ENCODE measurements at regions not wholly inside any gene's neighbourhood (a gene's known extent, or its start where the extent isn't known, plus 50 kb on each side); places are given as distances from the start of the nearest gene placed in this dataset.
"Not testable (repeated sequence)": the region's sequence is repeated elsewhere in the genome, so short reads cannot be mapped to it uniquely, and the experiment has no call there.

- DNase-seq (ENCODE audit: low spot score) = no peak
These were observed 414.3 kb downstream of the AMY1C start for GRCh38 chr1:104163912-104164476.

GRCh38 chr1:104172243-104172681 lies 422.6 kb downstream of the AMY1C start:
- no peak for DNase-seq (ENCODE audit: low spot score)

- DNase-seq (ENCODE audit: low spot score) = no peak
These were observed 432.6 kb downstream of the AMY1C start for GRCh38 chr1:104182251-104182650.

GRCh38 chr1:104189207-104189606 lies 439.5 kb downstream of the AMY1C start:
- DNase-seq (ENCODE audit: low spot score) = no peak

GRCh38 chr1:104190821-104191220 lies 441.1 kb downstream of the AMY1C start:
- DNase-seq (ENCODE audit: low spot score) = no peak

GRCh38 chr1:104195395-104195794 lies 445.7 kb downstream of the AMY1C start:
- no peak for DNase-seq (ENCODE audit: low spot score)

GRCh38 chr1:104196136-104196535 lies 446.4 kb downstream of the AMY1C start:
- no peak for DNase-seq (ENCODE audit: low spot score)

- DNase-seq (ENCODE audit: low spot score) = no peak
These were observed 447.8 kb downstream of the AMY1C start for GRCh38 chr1:104197516-104197915.

GRCh38 chr1:104212239-104212638 lies 462.5 kb downstream of the AMY1C start:
- DNase-seq (ENCODE audit: low spot score) = no peak

GRCh38 chr1:104217395-104217986 lies 467.8 kb downstream of the AMY1C start:
- DNase-seq (ENCODE audit: low spot score) = not testable (repeated sequence)

- DNase-seq (ENCODE audit: low spot score) = no peak
These were observed 480.2 kb downstream of the AMY1C start for GRCh38 chr1:104229860-104230259.

GRCh38 chr1:104231676-104232075 lies 482.0 kb downstream of the AMY1C start:
- no peak for DNase-seq (ENCODE audit: low spot score)

- DNase-seq (ENCODE audit: low spot score) = no peak
These were observed 485.4 kb downstream of the AMY1C start for GRCh38 chr1:104235141-104235540.

GRCh38 chr1:104238991-104239390 lies 489.3 kb downstream of the AMY1C start:
- DNase-seq (ENCODE audit: low spot score) = no peak

- no peak for DNase-seq (ENCODE audit: low spot score)
These were observed 498.7 kb downstream of the AMY1C start for GRCh38 chr1:104248385-104248784.

- no peak for DNase-seq (ENCODE audit: low spot score)
These were observed 509.8 kb downstream of the AMY1C start for GRCh38 chr1:104259481-104259880.

GRCh38 chr1:104263110-104263509 lies 513.4 kb downstream of the AMY1C start:
- DNase-seq (ENCODE audit: low spot score) = not testable (repeated sequence)

- DNase-seq (ENCODE audit: low spot score) = no peak
These were observed 514.8 kb downstream of the AMY1C start for GRCh38 chr1:104264521-104264920.

- DNase-seq (ENCODE audit: low spot score) = no peak
These were observed 515.5 kb downstream of the AMY1C start for GRCh38 chr1:104265163-104265562.

- DNase-seq (ENCODE audit: low spot score) = no peak
These were observed 516.9 kb downstream of the AMY1C start for GRCh38 chr1:104266612-104267011.

GRCh38 chr1:104288322-104288721 lies 538.6 kb downstream of the AMY1C start:
- DNase-seq (ENCODE audit: low spot score) = not testable (repeated sequence)

- no peak for DNase-seq (ENCODE audit: low spot score)
These were observed 541.5 kb downstream of the AMY1C start for GRCh38 chr1:104291156-104291555.

GRCh38 chr1:104294259-104294658 lies 544.6 kb downstream of the AMY1C start:
- DNase-seq (ENCODE audit: low spot score) = no peak

GRCh38 chr1:104295511-104295910 lies 545.8 kb downstream of the AMY1C start:
- DNase-seq (ENCODE audit: low spot score) = no peak

All from AG08395 (cell line).